ENCODE measurements at regions not wholly inside any gene's neighbourhood (a gene's known extent, or its start where the extent isn't known, plus 50 kb on each side); places are given as distances from the start of the nearest gene placed in this dataset.

DNA sequence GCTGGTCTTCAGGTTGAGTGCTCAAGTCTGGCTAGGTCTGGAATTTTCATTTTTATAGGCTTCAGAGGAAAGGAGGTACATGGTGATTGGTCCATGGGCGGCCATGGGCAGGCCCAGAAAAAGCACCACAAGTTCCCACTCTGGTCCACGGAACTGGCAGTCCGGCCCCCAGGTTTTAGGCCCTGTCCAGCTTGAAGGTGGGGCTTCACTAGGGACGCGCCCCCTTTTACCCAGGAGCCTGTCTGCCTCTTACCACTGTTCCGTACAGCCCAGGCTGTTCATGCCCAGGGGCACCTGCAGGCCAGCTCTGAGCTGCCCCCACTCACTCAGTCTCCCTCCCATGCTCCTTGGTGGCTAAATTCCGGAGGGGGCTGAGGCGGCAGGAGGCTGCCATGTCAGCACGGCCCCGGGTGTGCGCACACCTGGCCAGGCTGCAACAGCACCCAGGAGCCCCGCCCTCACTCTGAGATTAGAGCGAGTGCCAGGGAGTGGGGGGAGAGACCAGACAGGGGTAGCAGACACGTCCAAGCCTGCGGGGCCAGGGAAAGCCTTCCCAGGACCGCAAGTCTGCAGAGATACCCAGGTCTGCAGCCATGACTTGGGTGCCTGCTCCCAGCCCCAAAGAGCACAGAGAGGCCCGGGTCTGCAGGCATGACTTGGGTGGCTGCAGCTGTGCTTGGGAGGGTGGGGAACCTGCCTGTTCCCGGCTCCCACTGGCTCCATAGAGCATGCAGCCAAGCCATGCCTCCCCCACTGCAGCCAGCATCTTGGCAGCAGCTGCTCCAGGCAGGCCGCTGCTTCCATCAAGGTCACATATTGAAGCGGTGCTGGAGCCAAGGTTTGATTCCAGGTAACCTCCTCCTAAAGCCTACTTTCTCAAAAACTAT lies 390.2 kb upstream of the SGCD start:
- no peak for DNase-seq

DNA sequence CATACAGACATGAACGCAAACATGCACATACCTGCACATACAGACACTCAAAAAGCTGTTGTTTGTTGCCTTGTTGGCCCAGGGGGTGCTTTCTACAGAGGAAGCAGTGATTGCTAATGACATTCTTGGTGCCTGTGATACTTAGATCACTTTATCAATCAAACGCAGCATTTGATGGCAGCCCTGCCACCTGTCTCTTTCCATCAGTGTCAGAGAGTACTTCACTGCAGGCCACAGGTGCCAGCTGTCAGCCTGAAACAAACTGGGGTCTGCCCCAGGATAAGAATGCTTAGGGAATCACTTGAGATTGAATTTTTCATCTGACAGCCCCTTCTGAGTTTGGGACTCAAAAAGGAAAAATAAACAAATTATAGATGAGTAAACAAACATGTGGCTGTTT lies 388.9 kb upstream of the SGCD start:
- DNase-seq = no peak

DNA sequence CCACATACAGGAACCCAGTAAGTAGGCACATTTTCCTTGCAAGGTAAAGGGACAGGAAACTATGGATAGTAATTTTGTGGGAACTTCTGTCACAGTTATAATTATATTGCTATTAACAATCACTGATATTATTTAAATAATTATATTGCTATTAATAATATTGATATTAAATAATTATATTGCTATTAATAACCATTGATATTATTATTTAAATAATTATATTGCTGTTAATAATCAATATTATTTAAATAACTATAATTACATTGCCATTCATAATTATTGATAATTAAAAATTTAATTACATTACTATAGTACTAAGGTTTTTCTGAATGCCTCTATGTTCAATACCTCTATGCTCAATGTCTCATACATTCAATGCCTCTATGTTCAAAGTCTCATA lies 385.6 kb upstream of the SGCD start:
- DNase-seq = no peak

- DNase-seq = peak; percentile 23
Measured at GRCh38 chr5:155943516-155944407, 383.2 kb upstream of the SGCD start.

DNA sequence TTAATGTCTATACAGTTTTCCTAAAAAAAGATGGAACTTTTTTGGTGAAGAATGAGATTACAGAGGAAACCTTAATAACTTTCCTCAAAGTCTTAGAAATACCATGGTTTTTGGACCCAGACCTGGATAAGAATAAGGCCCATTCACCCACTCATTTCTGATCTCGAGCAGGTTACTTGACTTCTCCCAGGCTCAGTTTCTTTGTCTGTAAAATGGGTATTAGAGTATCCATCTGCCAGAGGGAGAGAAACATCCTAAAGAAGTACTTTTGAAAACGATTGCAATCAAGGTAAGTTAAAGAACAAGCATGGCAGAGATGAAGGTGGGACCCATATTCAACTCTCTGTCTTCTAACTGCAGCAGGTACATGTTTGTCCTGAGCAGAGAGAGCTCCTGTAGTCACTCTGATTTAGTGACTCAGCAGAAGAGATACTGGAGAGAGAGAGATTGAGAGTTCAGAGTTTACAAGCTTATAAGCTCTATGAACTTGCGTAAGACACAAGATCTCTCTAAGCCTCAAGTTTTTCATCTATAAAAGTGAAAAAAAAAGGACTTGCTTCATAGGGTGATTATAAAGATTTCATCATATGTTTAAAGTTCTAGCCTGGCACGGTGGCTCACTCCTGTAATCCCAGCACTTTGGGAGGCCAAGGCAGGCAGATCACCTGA lies 379.4 kb upstream of the SGCD start:
- DNase-seq = no peak

- DNase-seq = no peak
Measured at GRCh38 chr5:155948576-155948975, 378.4 kb upstream of the SGCD start.

- no peak for DNase-seq
Measured at GRCh38 chr5:155952486-155953089, 374.4 kb upstream of the SGCD start.

DNA sequence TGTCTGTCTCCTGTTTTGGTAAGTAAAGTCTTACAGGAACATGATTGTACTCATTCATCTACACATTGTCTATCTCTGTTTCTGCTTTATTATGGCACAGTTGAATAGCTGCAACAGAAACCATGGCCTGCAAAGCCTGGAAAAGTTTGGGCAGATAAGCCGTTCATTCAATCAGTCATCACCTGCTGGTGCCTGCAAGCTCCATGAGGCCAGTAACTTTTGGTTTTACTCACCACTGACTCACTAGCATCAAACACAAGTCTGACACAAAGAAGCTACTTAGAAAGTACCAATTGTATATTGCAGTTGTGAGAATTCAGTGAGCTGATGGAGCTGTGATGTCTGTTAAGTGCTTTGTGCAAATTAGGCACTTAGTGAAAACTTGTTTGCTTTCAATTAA lies 373.6 kb upstream of the SGCD start:
- no peak for DNase-seq

GRCh38 chr5:155954701-155955445 lies 372.1 kb upstream of the SGCD start:
- DNase-seq = no peak

GRCh38 chr5:155957884-155958283 lies 369.1 kb upstream of the SGCD start:
- DNase-seq = no peak

GRCh38 chr5:155959082-155959481 lies 367.9 kb upstream of the SGCD start:
- no peak for DNase-seq

DNA sequence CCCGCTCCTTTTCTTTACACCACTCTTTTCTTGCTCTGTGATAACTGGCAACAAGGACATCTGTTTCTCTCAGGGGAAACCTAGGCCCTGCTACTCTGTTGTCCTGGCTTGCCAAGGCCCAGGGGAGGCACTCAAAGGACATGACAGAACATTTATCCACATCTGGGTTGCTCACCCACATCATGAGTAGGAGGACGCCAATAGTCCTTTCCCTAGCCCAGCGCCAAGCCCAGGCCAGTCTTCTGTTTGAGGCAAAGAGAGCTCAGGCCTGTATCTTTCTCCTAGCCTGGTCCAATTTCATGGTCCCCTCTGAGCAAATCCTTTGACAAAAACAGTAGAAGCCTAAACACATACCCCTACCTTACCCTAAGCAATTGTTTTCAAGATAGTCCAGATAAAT lies 366.8 kb upstream of the SGCD start:
- DNase-seq = no peak

- DNase-seq = no peak
Measured at GRCh38 chr5:155969537-155969936, 357.4 kb upstream of the SGCD start.

DNA sequence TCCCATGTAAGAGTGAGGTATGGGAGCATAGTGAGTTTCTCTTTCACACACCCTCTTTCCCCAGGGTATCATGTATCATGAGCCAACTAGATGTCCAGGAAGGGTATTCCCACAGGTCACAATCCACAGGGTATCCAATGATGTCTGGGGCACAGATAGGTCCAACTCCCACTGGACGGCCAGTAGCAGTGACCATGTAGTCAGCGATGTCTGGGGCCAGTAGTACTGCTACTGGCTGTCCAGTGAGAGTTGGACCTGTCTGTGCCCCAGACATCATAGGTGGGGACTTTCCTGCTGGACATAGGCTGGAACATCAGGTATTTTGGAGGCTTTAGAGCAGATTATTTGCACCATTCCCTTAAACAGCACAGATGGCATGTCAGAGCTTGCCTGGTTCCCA lies 352.6 kb upstream of the SGCD start:
- DNase-seq = no peak

DNA sequence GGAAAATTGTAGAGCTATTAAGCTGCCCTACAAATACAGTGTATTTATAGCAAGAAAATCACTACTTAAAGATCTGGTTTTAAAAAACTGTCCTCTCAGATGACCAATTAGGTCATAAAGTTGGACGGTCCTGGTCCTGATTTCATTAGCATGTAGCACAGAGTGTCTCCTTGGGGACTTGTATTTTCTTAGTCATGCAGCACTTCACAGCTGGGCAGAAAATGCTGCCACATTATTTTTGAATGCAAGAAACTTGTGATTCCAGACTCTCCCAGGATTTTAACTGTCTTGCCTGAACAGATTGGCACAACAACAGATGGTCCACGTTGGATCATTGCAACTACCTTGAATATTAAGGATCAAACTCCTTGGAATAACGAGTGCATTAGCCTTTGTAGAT lies 348.1 kb upstream of the SGCD start:
- DNase-seq = no peak

DNA sequence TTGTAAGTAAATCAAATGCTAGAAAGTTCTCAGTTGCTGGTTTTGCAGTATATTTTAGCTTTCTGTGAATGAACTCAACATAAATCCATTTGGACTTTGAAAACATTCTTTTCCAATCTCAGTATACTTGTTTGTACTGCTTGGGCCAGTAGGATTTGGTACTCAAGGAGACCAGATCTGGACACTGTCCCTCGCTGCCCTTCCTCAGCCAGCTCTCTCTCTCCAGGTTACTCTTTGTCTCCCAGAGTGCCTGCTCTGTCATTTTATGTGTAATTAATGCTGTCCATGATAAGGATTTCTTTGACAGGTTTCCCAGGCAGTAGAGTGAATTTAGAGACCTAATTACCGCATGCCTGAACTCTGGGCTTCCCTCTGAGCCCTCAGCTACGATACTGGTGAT lies 344.6 kb upstream of the SGCD start:
- DNase-seq = no peak

GRCh38 chr5:155983954-155984353 lies 343.0 kb upstream of the SGCD start:
- DNase-seq = no peak

GRCh38 chr5:155987265-155987810 lies 339.6 kb upstream of the SGCD start:
- DNase-seq = no peak

GRCh38 chr5:155989879-155990278 lies 337.1 kb upstream of the SGCD start:
- DNase-seq = no peak

DNA sequence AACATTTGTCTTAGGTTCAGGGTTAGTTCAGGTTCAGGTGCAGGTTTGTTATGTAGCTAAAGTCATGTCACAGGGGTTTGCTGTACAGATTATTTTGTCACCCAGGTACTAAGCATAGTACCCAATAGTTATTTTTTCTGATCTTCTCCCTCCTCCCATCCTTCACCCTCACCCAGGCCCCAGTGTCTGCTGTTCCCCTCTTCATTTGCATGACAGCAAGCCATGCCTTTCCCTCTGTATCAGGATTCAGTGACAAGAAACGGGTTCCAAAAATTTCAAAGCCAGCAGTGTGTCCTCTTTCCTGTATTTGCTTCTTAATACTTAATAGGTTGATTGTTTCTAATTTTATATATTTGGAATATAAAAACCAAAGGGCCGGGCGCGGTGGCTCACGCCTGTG lies 330.8 kb upstream of the SGCD start:
- no peak for DNase-seq

GRCh38 chr5:155998257-155998656 lies 328.7 kb upstream of the SGCD start:
- no peak for DNase-seq

GRCh38 chr5:156000115-156000514 lies 326.8 kb upstream of the SGCD start:
- no peak for DNase-seq

Data from NCI-H1694 (cell line).